Liver (tissue), 8 donors: ENCODE measurements at regions not wholly inside any gene's neighbourhood (a gene's known extent, or its start where the extent isn't known, plus 50 kb on each side); places are given as distances from the start of the nearest gene placed in this dataset.

Source experiments
- DNase-seq: peaks from one replicate; pipeline ENCODE4 v3.0.0-alpha.2; 2017; ENCODE audit warnings: low spot score
- H3K27ac ChIP-seq, 2 donors: one replicate each; pipeline ENCODE4 v1.7.0; 2013; ENCODE audit warnings: inconsistent platforms in 2 of 2, low read length in 2 of 2, control low read depth in 1 of 2, low read depth in 1 of 2, mild to moderate bottlenecking in 1 of 2
- H3K27me3 ChIP-seq, 4 donors: one replicate each; pipeline versions ENCODE4 v1.6.1 to v1.7.0; 2013; ENCODE audit warnings: low read length in 3 of 4, inconsistent platforms in 1 of 4, mild to moderate bottlenecking in 1 of 4, moderate library complexity in 1 of 4; ENCODE audit not compliant: control insufficient read depth in 4 of 4, insufficient read depth in 4 of 4
- H3K36me3 ChIP-seq, 4 donors: one replicate each; pipeline versions ENCODE4 v1.6.1 to v1.7.0; 2013; ENCODE audit warnings: low read length in 3 of 4, mild to moderate bottlenecking in 3 of 4, low read depth in 1 of 4, moderate library complexity in 1 of 4; ENCODE audit not compliant: control insufficient read depth in 4 of 4, insufficient read depth in 3 of 4
- H3K4me1 ChIP-seq, 4 donors: one replicate each; pipeline versions ENCODE4 v1.6.1 to v1.7.0; 2013; ENCODE audit warnings: low read length in 3 of 4, mild to moderate bottlenecking in 3 of 4, moderate library complexity in 1 of 4; ENCODE audit not compliant: control insufficient read depth in 4 of 4, insufficient read depth in 4 of 4
- H3K4me3 ChIP-seq, 3 donors: one replicate each; pipeline versions ENCODE4 v1.6.1 to v1.7.0; 2013; ENCODE audit warnings: low read length in 3 of 3, control low read depth in 1 of 3, low read depth in 1 of 3, mild to moderate bottlenecking in 1 of 3
- H3K9ac ChIP-seq, 2 donors: one replicate each; pipeline ENCODE4 v1.7.0; 2013; ENCODE audit warnings: low read length in 2 of 2, mild to moderate bottlenecking in 2 of 2, moderate library complexity in 2 of 2, control low read depth in 1 of 2, low read depth in 1 of 2
- H3K9me3 ChIP-seq, 4 donors: one replicate each; pipeline versions ENCODE4 v1.6.1 to v1.7.0; 2013; ENCODE audit warnings: low read length in 3 of 4; ENCODE audit not compliant: control insufficient read depth in 4 of 4
- ATF3 ChIP-seq: IDR thresholded peaks from 2 replicates; pipeline ENCODE4 v1.6.1; 2016; ENCODE audit warnings: antibody characterized with exemption
- CTCF ChIP-seq: fragments of 150-350 bp; IDR thresholded peaks from 2 replicates; pipeline ENCODE4 v1.5.1; 2017; ENCODE audit warnings: improper control_type of control experiment, low read depth, low read length; ENCODE audit not compliant: missing input control
- EGR1 ChIP-seq, 2 donors: IDR thresholded peaks; 2 replicates each; pipeline ENCODE4 v1.6.1; 2016 to 2018; ENCODE audit warnings: antibody characterized with exemption in 2 of 2, low read depth in 2 of 2
- FOXA1 ChIP-seq: IDR thresholded peaks from 2 replicates; pipeline ENCODE4 v1.6.1; 2016; ENCODE audit warnings: antibody characterized with exemption
- FOXA2 ChIP-seq: IDR thresholded peaks from 2 replicates; pipeline ENCODE4 v1.6.1; 2016; ENCODE audit warnings: antibody characterized with exemption
- GABPA ChIP-seq, 2 donors: IDR thresholded peaks in 1 of 2; conservative IDR thresholded peaks in 1 of 2; 2 replicates each; pipeline ENCODE4 v1.6.1; 2016; ENCODE audit warnings: antibody characterized with exemption in 2 of 2, mild to moderate bottlenecking in 1 of 2, moderate library complexity in 1 of 2
- HNF4A ChIP-seq, 2 donors: conservative IDR thresholded peaks; 2 replicates each; pipeline ENCODE4 v1.6.1; 2016; ENCODE audit warnings: antibody characterized with exemption in 2 of 2, mild to moderate bottlenecking in 2 of 2
- HNF4G ChIP-seq: IDR thresholded peaks from 2 replicates; pipeline ENCODE4 v1.6.1; 2016; ENCODE audit warnings: antibody characterized with exemption
- JUND ChIP-seq, 2 donors: IDR thresholded peaks; 2 replicates each; pipeline ENCODE4 v1.6.1; 2016; ENCODE audit warnings: antibody characterized with exemption in 2 of 2
- MAX ChIP-seq: IDR thresholded peaks from 2 replicates; pipeline ENCODE4 v1.6.1; 2016; ENCODE audit warnings: antibody characterized with exemption
- NR2F2 ChIP-seq: IDR thresholded peaks from 2 replicates; pipeline ENCODE4 v1.6.1; 2016; ENCODE audit warnings: antibody characterized with exemption
- RAD21 ChIP-seq, 2 donors: IDR thresholded peaks; 2 replicates each; pipeline ENCODE4 v1.6.1; 2016; ENCODE audit warnings: antibody characterized with exemption in 2 of 2, mild to moderate bottlenecking in 2 of 2
- REST ChIP-seq: IDR thresholded peaks from 2 replicates; pipeline ENCODE4 v1.6.1; 2016; ENCODE audit warnings: antibody characterized with exemption, mild to moderate bottlenecking
- RXRA ChIP-seq, 2 donors: IDR thresholded peaks; 2 replicates each; pipeline ENCODE4 v1.6.1; 2017 to 2018; ENCODE audit warnings: antibody characterized with exemption in 2 of 2, mild to moderate bottlenecking in 1 of 2
- SP1 ChIP-seq: IDR thresholded peaks from 2 replicates; pipeline ENCODE4 v1.6.1; 2018; ENCODE audit warnings: antibody characterized with exemption, mild to moderate bottlenecking
- TAF1 ChIP-seq: conservative IDR thresholded peaks from 2 replicates; pipeline ENCODE4 v1.6.1; 2016; ENCODE audit warnings: antibody characterized with exemption, mild to moderate bottlenecking
- YY1 ChIP-seq: IDR thresholded peaks from 2 replicates; pipeline ENCODE4 v1.6.1; 2016; ENCODE audit warnings: antibody characterized with exemption, mild to moderate bottlenecking
- ZBTB33 ChIP-seq: IDR thresholded peaks from 2 replicates; pipeline ENCODE4 v1.6.1; 2016; ENCODE audit warnings: antibody characterized with exemption
- WGBS: extraction: QIAGEN DNeasy Blood & Tissue Kit; methylation state at CpG from one replicate; pipeline ENCODE4 v1.1.7; 2013; 5-methylcytosine and 5-hydroxymethylcytosine counted together
- donor health status: healthy.
- donor health status: healthy.
- donor health status: healthy.
- donor health status: healthy.
- donor health status: healthy.

- no peak overlapping the region for H3K27ac ChIP-seq
- TF ChIP-seq EGR1 (IDR thresholded peaks at IDR 0.05; ENCODE audit: low read depth in 2 of 2) (no peak), HNF4G (no peak), JUND (IDR thresholded peaks at IDR 0.05) (no peak), MAX (no peak), ZBTB33 (no peak), RXRA (IDR thresholded peaks at IDR 0.05) (no peak), SP1 (no peak), YY1 (no peak), CTCF (no peak), RAD21 (IDR thresholded peaks at IDR 0.05) (no peak), NR2F2 (no peak), ATF3 (no peak), GABPA (IDR thresholded peaks at IDR 0.05 in 1 of 2, conservative IDR thresholded peaks at IDR 0.05 in 1 of 2) (no peak), FOXA2 (no peak), REST (no peak), HNF4A (conservative IDR thresholded peaks at IDR 0.05) (no peak), FOXA1 (no peak), TAF1 (no peak)
These were observed 284.0 kb downstream of the MN1 start for GRCh38 chr22:27517361-27518155.

More at GRCh38 chr22:27517361-27518155, 284.0 kb downstream of the MN1 start:
- H3K9ac ChIP-seq = no peak overlapping the region
- H3K36me3 ChIP-seq = no peaks in the 10 kb centered on the region
- no peak for DNase-seq
- H3K9me3 ChIP-seq = no peaks in the 10 kb centered on the region
- no peak overlapping the region for H3K4me3 ChIP-seq
- no peaks in the 10 kb centered on the region for H3K27me3 ChIP-seq
- no peaks in the 10 kb centered on the region for H3K4me1 ChIP-seq
- WGBS = 84% methylated on average over 7 of the region's 7 CpGs
